ENCODE measurements at regions not wholly inside any gene's neighbourhood (a gene's known extent, or its start where the extent isn't known, plus 50 kb on each side); places are given as distances from the start of the nearest gene placed in this dataset.
A peak's percentile ranks its signal among the peaks of the same experiment; 100 is the strongest.
"Not testable (repeated sequence)": the region's sequence is repeated elsewhere in the genome, so short reads cannot be mapped to it uniquely, and the experiment has no call there.

GRCh38 chr6:14373648-14374437 lies 256.3 kb downstream of the CD83 start:
- DNase-seq: no peak

GRCh38 chr6:14375930-14376329 lies 258.4 kb downstream of the CD83 start:
- DNase-seq: no peak

- no peak for DNase-seq
Observed at GRCh38 chr6:14379568-14379967, 262.0 kb downstream of the CD83 start.

- DNase-seq: no peak
Observed at GRCh38 chr6:14380086-14380820, 262.7 kb downstream of the CD83 start.

- DNase-seq: no peak
Observed at GRCh38 chr6:14380901-14381828, 263.6 kb downstream of the CD83 start.

- no peak for DNase-seq
Observed at GRCh38 chr6:14381829-14382677, 264.5 kb downstream of the CD83 start.

- DNase-seq: no peak
Observed at GRCh38 chr6:14382678-14383236, 265.2 kb downstream of the CD83 start.

- no peak for DNase-seq
Observed at GRCh38 chr6:14383393-14384174, 266.0 kb downstream of the CD83 start.

- no peak for DNase-seq
Observed at GRCh38 chr6:14384175-14384949, 266.8 kb downstream of the CD83 start.

- no peak for DNase-seq
Observed at GRCh38 chr6:14386263-14386662, 268.7 kb downstream of the CD83 start.

GRCh38 chr6:14386668-14387067 lies 269.1 kb downstream of the CD83 start:
- DNase-seq: no peak

GRCh38 chr6:14388371-14388770 lies 270.8 kb downstream of the CD83 start:
- DNase-seq: no peak

GRCh38 chr6:14389776-14390175 lies 272.2 kb downstream of the CD83 start:
- not testable (repeated sequence) for DNase-seq

GRCh38 chr6:14390805-14391204 lies 273.2 kb downstream of the CD83 start:
- DNase-seq: no peak

- DNase-seq: no peak
Observed at GRCh38 chr6:14393910-14394309, 276.3 kb downstream of the CD83 start.

GRCh38 chr6:14396392-14396791 lies 278.8 kb downstream of the CD83 start:
- DNase-seq: no peak

GRCh38 chr6:14396826-14397517 lies 279.4 kb downstream of the CD83 start:
- DNase-seq: peak; percentile 29

GRCh38 chr6:14397518-14397901 lies 279.9 kb downstream of the CD83 start:
- DNase-seq: no peak

- no peak for DNase-seq
Observed at GRCh38 chr6:14398953-14399352, 281.4 kb downstream of the CD83 start.

- DNase-seq: no peak
Observed at GRCh38 chr6:14399635-14400034, 282.1 kb downstream of the CD83 start.

Data from stimulated activated CD4-positive, alpha-beta T cell treated with anti-CD3 and anti-CD28 coated beads, Interleukin-1b, Interleukin-23, amount 100 ng/mL, for 48 hours (primary cell).